ENCODE measurements at regions not wholly inside any gene's neighbourhood (a gene's known extent, or its start where the extent isn't known, plus 50 kb on each side); places are given as distances from the start of the nearest gene placed in this dataset.

DNA sequence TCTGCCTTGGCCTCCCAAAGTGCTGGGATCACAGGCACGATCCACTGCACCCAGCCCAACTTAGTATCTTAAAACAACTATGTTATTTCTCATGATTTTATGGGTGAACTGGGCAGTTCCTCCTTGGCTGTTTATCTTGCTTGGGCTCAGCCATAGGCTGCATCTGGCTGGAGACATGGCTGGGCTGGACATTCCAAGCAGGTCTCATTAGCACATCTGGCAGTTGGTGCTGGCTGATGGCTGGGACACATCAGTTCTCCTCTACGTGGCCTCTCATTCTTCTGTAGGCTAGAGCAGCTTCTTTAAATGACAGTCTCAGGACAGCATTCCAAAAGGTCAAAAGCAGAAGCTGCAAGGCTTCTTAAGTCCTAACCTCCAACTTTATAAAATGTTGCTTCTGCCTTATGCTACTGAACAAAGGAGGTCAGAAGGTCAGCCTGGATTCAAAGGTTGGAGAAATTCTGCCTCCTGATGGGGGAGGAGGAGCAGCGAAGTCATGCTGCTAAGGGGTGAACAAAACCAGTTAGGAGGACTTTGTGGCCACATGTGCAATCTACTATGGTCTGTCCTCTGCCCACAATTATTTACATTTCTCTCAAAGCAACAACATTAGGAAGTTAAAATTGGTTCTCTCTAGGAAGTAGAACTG lies 144.0 kb downstream of the AQP9 start:
- H3K79me2 ChIP-seq (ENCODE audit: insufficient read depth, low read length): no peaks in the 10 kb centered on the region
- ChIA-PET CTCF (no interaction called here), RAD21 (ENCODE audit: low non-redundant PET in 1 of 2, low total read pairs in 2 of 2, uncharacterized antibody in 2 of 2, unreplicated experiment in 2 of 2) (no interaction called here), POLR2A (no interaction called here)
- peaks cover 0 to 9% of the 10 kb centered on the region in 2 experiments; a peak in 2 of 4 replicates for H3K4me1 ChIP-seq (ENCODE audit: control insufficient read depth in 1 of 2, insufficient read depth in 2 of 2, low read length in 2 of 2)
- H3K4me3 ChIP-seq (replicated peaks in 1 of 2; ENCODE audit: low read depth in 1 of 2, low read length in 2 of 2): no peak overlapping the region
- DNase-seq (ENCODE audit: low read depth, low spot score) (no peak), ATAC-seq (no peak)
- no peaks in the 10 kb centered on the region for H3K36me3 ChIP-seq (ENCODE audit: control insufficient read depth in 1 of 2, insufficient read depth in 2 of 2, low read length in 2 of 2)
- no peaks in the 10 kb centered on the region for H3K9me2 ChIP-seq (ENCODE audit: insufficient read depth)
- H3K9ac ChIP-seq (ENCODE audit: low read length): no peak overlapping the region
- no peaks in the 10 kb centered on the region for H3K9me3 ChIP-seq (ENCODE audit: control insufficient read depth in 1 of 2, insufficient read depth in 1 of 2, low read depth in 1 of 2, low read length in 2 of 2)
- no TSS peak for BruUV-seq (replicated peaks)
- TF ChIP-seq JUND (IDR thresholded peaks at IDR 0.05): no peak
- TF ChIP-seq, protein P1, sequence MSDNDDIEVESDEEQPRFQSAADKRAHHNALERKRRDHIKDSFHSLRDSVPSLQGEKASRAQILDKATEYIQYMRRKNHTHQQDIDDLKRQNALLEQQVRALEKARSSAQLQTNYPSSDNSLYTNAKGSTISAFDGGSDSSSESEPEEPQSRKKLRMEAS (IDR thresholded peaks at IDR 0.05): no peak
- TF ChIP-seq ZFX (IDR thresholded peaks at IDR 0.05): no peak
- TF ChIP-seq FOSL1 (IDR thresholded peaks at IDR 0.05; ENCODE audit: low read depth): no peak
- TF ChIP-seq, protein P2, sequence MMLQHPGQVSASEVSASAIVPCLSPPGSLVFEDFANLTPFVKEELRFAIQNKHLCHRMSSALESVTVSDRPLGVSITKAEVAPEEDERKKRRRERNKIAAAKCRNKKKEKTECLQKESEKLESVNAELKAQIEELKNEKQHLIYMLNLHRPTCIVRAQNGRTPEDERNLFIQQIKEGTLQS (IDR thresholded peaks at IDR 0.05): no peak
- TF ChIP-seq ELF1 (IDR thresholded peaks at IDR 0.05; ENCODE audit: borderline replicate concordance, low read depth): no peak
- TF ChIP-seq REST (IDR thresholded peaks at IDR 0.05; ENCODE audit: low read depth): no peak
- TF ChIP-seq POLR2A (IDR thresholded peaks at IDR 0.05; ENCODE audit: borderline replicate concordance, extremely low read depth, insufficient read depth, insufficient read length): no peak
- TF ChIP-seq YY1 (IDR thresholded peaks at IDR 0.05; ENCODE audit: extremely low read depth, insufficient replicate concordance, low read depth, low read length): no peak
- TF ChIP-seq EGR1 (IDR thresholded peaks at IDR 0.05; ENCODE audit: low read depth): no peak
- TF ChIP-seq EZH2 (IDR thresholded peaks at IDR 0.05): no peak
- TF ChIP-seq EZH2phosphoT487 (IDR thresholded peaks at IDR 0.05; ENCODE audit: borderline replicate concordance): no peak
- TF ChIP-seq SRF (IDR thresholded peaks at IDR 0.05; ENCODE audit: low read depth): no peak
- H3K4me2 ChIP-seq (ENCODE audit: low read length): no peak overlapping the region
- no peaks in the 10 kb centered on the region for H4K20me1 ChIP-seq (ENCODE audit: insufficient read depth)
- intact Hi-C loops (cut with micrococcal nuclease): no loop called here
- no peak overlapping the region for H2AFZ ChIP-seq (ENCODE audit: low read depth, low read length, poor library complexity, severe bottlenecking)
- no peak overlapping the region for H3K27ac ChIP-seq (ENCODE audit: low read depth, low read length)
- no peaks in the 10 kb centered on the region for H3K27me3 ChIP-seq (ENCODE audit: insufficient read depth, low read length)

Data from HCT116 (cell line).